Uterus (tissue), 2 donors: ENCODE measurements at regions not wholly inside any gene's neighbourhood (a gene's known extent, or its start where the extent isn't known, plus 50 kb on each side); places are given as distances from the start of the nearest gene placed in this dataset.

Source experiments
- POLR2A ChIP-seq, 2 donors: fragments of 450-650 bp; IDR thresholded peaks; one replicate each; pipeline ENCODE4 v1.6.1; 2016; ENCODE audit warnings: antibody characterized with exemption in 2 of 2, mild to moderate bottlenecking in 1 of 2, moderate library complexity in 1 of 2
- TF ChIP-seq, protein P1 (sequence below), 4 experiments: fragments of 200-600 bp in 2 of 4; fragments of 450-650 bp in 2 of 4; sonication (generic) in 2 of 4; IDR thresholded peaks; one replicate each; pipeline ENCODE4 v1.5.1; 2016 to 2019; ENCODE audit warnings: antibody characterized with exemption in 4 of 4, mild to moderate bottlenecking in 2 of 4, moderate library complexity in 1 of 4

DNA sequence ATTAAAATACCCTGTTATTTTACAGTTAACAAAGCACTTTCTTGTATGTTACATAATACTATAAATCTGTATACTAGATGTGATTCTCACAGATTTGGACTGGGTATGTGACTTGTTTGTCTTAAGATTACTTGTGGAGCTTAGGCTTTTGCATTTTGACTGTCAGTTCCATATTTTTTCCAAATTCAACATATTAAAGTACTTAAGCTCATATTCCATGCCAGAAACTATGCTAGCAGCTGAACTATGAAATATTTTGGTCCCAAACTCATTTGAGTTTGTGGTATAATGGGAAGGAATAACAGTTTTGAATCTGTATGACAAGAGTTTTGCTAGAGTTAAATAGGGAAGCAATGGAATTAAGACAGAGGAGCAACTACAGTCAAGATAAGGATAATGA, 841.4 kb downstream of the JRKL start:
- TF ChIP-seq, protein P1, sequence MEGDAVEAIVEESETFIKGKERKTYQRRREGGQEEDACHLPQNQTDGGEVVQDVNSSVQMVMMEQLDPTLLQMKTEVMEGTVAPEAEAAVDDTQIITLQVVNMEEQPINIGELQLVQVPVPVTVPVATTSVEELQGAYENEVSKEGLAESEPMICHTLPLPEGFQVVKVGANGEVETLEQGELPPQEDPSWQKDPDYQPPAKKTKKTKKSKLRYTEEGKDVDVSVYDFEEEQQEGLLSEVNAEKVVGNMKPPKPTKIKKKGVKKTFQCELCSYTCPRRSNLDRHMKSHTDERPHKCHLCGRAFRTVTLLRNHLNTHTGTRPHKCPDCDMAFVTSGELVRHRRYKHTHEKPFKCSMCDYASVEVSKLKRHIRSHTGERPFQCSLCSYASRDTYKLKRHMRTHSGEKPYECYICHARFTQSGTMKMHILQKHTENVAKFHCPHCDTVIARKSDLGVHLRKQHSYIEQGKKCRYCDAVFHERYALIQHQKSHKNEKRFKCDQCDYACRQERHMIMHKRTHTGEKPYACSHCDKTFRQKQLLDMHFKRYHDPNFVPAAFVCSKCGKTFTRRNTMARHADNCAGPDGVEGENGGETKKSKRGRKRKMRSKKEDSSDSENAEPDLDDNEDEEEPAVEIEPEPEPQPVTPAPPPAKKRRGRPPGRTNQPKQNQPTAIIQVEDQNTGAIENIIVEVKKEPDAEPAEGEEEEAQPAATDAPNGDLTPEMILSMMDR (IDR thresholded peaks at IDR 0.05): no peak
- no peak for TF ChIP-seq POLR2A (IDR thresholded peaks at IDR 0.05)
